ENCODE measurements at regions not wholly inside any gene's neighbourhood (a gene's known extent, or its start where the extent isn't known, plus 50 kb on each side); places are given as distances from the start of the nearest gene placed in this dataset.
A peak's percentile ranks its signal among the peaks of the same experiment; 100 is the strongest.

DNA sequence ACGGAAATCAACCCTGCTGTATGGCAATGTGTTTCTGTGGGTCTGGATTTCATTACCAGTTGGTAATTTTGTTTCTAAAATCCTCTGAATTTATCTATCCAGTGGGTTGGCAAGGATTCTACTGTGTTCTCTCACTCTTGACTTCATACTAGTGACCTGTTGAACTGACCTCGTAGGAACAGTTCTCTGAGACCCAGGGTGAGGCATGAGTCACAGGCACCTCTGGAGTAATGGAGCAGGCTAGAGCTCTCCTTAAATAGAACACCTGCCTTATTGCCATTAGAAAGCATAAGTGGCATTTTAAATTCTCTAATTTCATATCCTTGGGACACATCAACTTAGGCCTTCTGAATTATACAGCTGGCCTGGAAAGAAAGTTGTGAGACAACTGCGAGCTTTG lies 258.3 kb upstream of the NAV3 start:
- DNase-seq, result no peak

- no peak for DNase-seq
Observed at GRCh38 chr12:77571768-77572167, 258.9 kb upstream of the NAV3 start.

DNA sequence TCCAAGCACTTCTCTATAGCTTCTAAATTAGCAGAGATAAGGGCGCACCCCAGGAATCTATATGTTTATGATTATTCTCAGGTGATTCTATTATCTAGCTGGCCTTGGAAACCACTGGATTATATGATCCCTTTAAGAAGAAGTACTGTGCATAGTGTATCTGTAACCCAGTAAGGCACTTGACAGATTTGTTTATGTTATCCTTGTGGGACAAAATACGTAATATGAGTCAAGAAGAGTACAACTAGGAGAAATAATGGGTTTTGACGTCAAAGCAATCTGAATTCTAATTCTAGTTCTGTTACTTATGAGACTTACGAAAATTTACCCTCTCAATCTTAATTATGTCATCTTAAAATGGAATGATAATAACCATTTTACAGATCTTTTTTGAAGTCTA lies 259.6 kb upstream of the NAV3 start:
- no peak for DNase-seq

GRCh38 chr12:77569876-77570275 lies 260.8 kb upstream of the NAV3 start:
- DNase-seq, result no peak

- DNase-seq, result no peak
Observed at GRCh38 chr12:77560714-77561113, 270.0 kb upstream of the NAV3 start.

DNA sequence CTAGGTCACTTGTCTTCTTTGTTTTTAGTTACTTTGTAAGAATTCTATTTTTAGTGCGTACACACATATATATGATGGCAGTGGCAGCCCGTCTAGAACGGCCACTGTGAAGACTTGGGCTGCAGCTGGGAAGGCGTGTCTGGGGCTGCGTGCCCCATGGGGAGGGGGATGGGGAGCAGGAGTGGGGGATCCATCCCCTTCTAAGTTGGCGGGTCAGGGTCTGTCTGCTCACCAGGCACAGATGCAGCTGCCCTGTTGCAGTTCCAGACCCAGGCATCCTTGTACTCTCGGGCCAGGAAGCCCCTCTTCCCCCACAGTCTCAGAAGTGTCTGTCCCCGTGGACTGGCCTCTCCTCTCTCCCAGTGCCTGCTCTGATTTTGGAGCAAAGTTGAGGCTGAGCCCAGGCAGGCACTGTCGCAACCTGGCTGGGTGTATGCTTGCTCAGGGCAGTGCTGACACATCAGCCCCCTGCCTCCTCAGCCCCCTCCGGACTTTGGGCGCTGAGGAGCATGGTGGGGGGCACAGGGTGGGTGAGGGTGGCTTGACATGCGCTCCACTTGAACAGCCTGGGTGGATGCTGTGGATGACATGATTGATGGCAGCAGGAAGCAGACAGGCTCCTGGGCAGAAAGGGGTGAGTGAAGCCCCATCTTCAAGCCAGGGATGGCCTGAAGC lies 271.2 kb upstream of the NAV3 start:
- DNase-seq, result no peak

- no peak for DNase-seq
Observed at GRCh38 chr12:77555074-77555473, 275.6 kb upstream of the NAV3 start.

- no peak for DNase-seq
Observed at GRCh38 chr12:77553976-77554619, 276.6 kb upstream of the NAV3 start.

GRCh38 chr12:77549383-77550128 lies 281.1 kb upstream of the NAV3 start:
- DNase-seq, result no peak

GRCh38 chr12:77548797-77549196 lies 281.9 kb upstream of the NAV3 start:
- no peak for DNase-seq

- DNase-seq, result no peak
Observed at GRCh38 chr12:77540097-77540496, 290.6 kb upstream of the NAV3 start.

DNA sequence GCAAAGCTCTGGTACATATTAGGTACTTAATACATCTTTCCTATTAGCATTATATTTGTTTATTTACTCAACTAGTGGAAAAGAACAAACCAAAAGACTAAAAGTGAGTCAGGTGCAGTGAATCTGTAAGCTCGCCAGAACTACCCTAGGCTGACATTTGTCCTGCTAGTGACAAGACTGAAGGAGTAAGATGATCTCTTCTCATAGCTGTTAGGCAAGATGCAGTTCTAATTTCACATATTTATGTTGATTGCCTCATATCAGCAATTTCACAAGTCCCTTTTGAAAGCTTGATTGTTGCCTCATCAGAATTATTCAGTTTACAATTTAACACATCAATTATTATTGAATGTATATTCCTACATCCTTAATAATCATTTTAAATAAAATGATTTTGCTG lies 293.0 kb upstream of the NAV3 start:
- no peak for DNase-seq

GRCh38 chr12:77535734-77536133 lies 295.0 kb upstream of the NAV3 start:
- no peak for DNase-seq

GRCh38 chr12:77531912-77532311 lies 298.8 kb upstream of the NAV3 start:
- no peak for DNase-seq

DNA sequence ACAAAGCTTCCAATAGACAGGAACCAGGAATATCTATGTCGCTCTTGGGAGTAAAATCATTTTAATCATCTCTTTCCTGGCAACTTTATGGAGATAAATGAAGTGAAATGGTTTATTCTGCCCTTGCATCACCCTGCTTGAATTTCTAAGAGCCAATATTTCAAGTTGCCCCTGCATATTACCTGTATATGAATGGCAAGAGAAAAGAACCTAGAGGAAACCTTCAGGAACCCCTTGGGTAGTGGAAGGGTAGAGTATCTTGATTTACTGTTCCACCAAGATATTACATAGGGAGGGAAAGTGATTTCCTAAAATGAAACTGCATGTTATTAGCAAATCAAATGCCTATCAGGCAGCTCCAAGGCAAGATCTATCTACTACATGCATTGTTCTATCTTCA lies 308.4 kb upstream of the NAV3 start:
- no peak for DNase-seq

DNA sequence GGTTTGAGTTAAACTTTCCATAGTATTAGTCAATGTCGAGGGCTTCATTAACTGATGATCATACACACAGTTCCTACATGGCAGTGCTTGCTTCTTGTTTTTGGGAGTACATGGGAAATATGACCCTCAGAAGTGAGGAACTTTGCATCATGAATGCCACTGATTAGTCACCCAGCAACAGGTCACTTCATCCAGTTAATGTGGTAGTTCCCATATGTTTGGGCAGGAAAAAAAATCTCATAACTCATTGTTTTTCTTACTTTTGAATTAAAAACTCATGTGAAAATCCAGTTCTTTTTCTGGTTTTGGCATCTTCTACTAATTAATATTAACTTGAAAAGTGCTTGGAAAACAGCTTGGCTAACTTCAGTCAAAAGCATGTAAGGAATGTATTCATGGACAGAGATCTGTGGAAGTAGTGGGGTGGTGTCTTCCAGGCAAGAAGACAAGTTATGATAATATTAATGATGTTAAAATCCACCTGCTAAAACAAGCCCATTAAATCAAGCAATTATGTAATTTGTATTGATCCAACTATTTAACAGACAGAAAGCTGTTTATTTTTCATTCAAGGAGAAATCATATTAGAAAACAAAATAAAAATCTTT lies 309.1 kb upstream of the NAV3 start:
- no peak for DNase-seq

DNA sequence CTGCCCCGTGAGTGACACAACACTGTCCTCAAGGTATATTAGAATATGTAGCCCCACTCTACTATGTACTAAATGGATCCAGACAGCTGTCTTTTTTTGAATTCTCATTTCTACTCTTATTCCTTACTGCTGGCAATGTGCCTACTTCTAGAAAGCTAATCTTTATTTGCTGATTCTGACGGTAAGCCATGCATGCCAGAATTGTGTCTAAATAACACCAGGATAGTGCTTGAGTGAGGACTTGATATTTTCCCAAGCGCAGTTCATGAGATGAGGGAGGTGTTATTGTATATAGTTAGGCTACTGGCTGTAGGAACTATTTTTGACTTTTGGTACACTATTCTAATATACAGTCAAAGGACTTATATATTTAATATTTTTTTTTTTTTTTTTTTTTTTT lies 316.2 kb upstream of the NAV3 start:
- DNase-seq, result peak; percentile 30 to 45

DNA sequence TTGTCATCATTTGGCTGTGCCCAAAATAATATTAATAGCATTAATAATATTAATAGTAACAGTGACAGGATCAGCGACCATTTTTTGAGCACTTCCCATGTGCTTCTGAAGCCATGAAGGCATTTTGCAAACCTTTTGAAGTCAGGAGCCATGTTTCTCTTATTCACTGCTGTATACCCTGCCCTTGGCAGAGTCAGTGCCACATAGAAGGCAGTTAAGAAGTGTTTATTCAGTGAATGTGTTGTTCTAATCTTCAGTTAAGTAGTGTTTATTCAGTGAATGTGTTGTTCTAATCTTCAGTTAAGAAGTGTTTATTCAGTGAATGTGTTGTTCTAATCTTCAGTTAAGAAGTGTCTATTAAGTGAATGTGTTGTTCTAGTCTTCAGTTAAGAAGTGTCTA lies 319.7 kb upstream of the NAV3 start:
- DNase-seq, result no peak

DNA sequence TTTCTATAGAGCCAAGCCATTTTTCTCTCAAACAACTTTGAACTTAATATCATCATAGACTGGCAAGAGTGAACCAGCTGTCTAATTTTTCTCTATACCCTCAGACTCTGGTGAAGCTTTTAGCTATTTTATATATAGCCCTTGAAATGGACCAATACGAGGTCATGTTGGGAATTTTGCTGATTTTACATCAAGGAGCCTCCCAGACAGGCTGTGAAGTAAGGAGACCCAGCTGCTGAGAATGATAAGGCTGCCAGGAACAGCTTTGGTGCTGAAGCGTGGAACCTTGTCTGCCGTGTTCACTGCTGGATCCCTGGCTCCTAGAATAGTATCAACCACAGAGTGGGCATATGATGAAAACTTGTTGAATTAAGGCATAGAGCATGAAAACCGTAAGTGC lies 326.2 kb upstream of the NAV3 start:
- DNase-seq, result peak; percentile 42 to 56

GRCh38 chr12:77500089-77500488 lies 330.6 kb upstream of the NAV3 start:
- DNase-seq, result no peak

- no peak for DNase-seq
Observed at GRCh38 chr12:77497647-77498046, 333.0 kb upstream of the NAV3 start.

DNA sequence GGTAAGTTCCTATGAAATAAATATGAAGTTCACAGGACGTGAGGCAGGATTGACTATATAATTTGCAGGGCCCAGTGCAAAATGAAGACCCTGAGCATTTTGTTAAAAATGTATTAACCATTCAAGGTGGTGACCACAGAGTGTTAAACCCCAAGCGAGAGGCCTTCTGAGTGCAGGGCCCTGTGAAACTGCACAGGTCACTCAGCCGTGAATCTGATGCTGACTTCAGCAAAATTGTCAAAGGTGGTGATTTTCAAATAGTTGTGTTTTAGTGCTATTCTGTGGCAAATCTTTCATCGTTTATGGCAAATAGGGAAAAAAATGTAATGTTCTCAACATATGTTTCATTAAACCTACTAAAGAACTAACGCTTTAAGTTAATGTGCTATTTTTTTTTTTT lies 334.0 kb upstream of the NAV3 start:
- no peak for DNase-seq

DNA sequence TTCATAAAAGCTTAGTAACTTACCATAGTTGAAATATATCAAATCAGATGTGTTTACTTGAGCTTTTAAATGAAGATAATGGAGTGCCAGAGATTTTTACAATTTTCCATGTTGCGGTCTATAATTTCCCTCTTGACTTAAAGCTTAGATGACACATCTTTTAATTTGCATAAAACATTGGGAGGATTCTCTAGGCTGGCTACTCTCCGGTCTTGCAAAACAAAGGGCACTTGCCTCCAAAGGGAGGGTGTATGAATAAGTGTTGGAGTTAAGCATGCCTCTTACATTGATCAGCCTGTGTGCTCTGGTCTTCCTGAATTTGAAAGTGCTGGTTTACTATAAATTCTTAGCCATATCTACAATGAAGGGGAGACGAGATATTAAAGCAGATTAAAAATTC lies 336.4 kb upstream of the NAV3 start:
- no peak for DNase-seq

Measured in right lung (tissue), 2 donors.